ENCODE measurements at regions not wholly inside any gene's neighbourhood (a gene's known extent, or its start where the extent isn't known, plus 50 kb on each side); places are given as distances from the start of the nearest gene placed in this dataset.

DNA sequence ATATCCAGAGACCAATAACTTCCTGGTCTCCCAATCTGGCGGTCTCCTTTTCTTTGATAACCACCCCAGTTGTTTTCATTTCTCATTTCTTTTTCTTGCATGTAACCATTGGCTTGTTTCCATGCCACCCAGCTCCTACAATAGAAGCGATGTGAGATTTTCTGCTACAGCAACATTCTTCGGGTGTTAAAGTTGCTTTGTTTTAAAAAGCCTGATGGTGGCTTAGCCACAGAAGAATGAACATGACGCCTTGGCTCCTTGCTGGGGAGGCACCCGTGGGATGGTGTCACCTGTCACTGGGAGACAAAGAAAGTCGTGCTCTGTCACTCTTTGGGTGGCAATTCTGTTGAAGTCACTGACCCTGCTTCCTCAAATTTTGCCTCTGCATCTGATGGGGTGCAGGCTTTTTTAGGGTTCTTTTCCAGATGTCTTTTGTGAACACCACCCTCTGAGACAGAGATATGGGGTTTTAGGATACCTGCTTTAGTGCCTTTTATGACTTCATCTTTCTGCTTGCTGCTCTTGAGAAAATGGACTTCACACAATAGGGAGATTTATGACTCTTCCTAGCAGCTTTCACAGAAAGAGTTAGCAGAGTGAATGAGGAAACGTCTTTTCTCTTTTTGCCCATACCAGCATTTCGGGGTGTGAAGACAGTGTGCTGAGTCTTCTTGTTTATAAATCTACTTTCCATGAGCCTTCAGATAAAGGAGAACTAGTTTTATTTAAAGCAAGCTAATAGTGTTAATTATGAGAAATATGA, 265.3 kb upstream of the TBX3 start:
- TF ChIP-seq POLR2A (IDR thresholded peaks at IDR 0.05) = no peak
- no peak for TF ChIP-seq CTCF (IDR thresholded peaks at IDR 0.05)

All from thyroid gland (tissue), 4 donors.